ENCODE measurements at regions not wholly inside any gene's neighbourhood (a gene's known extent, or its start where the extent isn't known, plus 50 kb on each side); places are given as distances from the start of the nearest gene placed in this dataset.

- intact Hi-C loops (cut with DNase I), result no loop called here
- DNase-seq (ENCODE audit: low spot score), result no peak
Observed at GRCh38 chr16:54591816-54592246, 305.2 kb upstream of the IRX3 start.

GRCh38 chr16:54590836-54591235 is 304.2 kb upstream of the IRX3 start:
- intact Hi-C loops (cut with DNase I), result no loop called here
- DNase-seq (ENCODE audit: low spot score), result no peak

GRCh38 chr16:54589326-54589725 is 302.7 kb upstream of the IRX3 start:
- intact Hi-C loops (cut with DNase I), result no loop called here
- no peak for DNase-seq (ENCODE audit: low spot score)

GRCh38 chr16:54588026-54588425 is 301.4 kb upstream of the IRX3 start:
- DNase-seq (ENCODE audit: low spot score), result no peak
- intact Hi-C loops (cut with DNase I), result no loop called here

GRCh38 chr16:54587176-54587515 is 300.6 kb upstream of the IRX3 start:
- intact Hi-C loops (cut with DNase I), result no loop called here
- no peak for DNase-seq (ENCODE audit: low spot score)

- DNase-seq (ENCODE audit: low spot score), result no peak
- intact Hi-C loops (cut with DNase I), result no loop called here
Observed at GRCh38 chr16:54586474-54587175, 300.0 kb upstream of the IRX3 start.

GRCh38 chr16:54585998-54586340 is 299.4 kb upstream of the IRX3 start:
- DNase-seq (ENCODE audit: low spot score), result no peak
- intact Hi-C loops (cut with DNase I), result no loop called here

GRCh38 chr16:54585094-54585997 is 298.8 kb upstream of the IRX3 start:
- intact Hi-C loops (cut with DNase I), result no loop called here
- DNase-seq (ENCODE audit: low spot score), result no peak

- no peak for DNase-seq (ENCODE audit: low spot score)
- intact Hi-C loops (cut with DNase I), result no loop called here
Observed at GRCh38 chr16:54584121-54584520, 297.5 kb upstream of the IRX3 start.

- intact Hi-C loops (cut with DNase I), result no loop called here
- no peak for DNase-seq (ENCODE audit: low spot score)
Observed at GRCh38 chr16:54582631-54583250, 296.2 kb upstream of the IRX3 start.

- DNase-seq (ENCODE audit: low spot score), result no peak
- intact Hi-C loops (cut with DNase I), result no loop called here
Observed at GRCh38 chr16:54579106-54579728, 292.6 kb upstream of the IRX3 start.

- DNase-seq (ENCODE audit: low spot score), result no peak
- intact Hi-C loops (cut with DNase I), result no loop called here
Observed at GRCh38 chr16:54577651-54578128, 291.1 kb upstream of the IRX3 start.

- intact Hi-C loops (cut with DNase I), result no loop called here
- DNase-seq (ENCODE audit: low spot score), result no peak
Observed at GRCh38 chr16:54576785-54577184, 290.2 kb upstream of the IRX3 start.

- no peak for DNase-seq (ENCODE audit: low spot score)
- intact Hi-C loops (cut with DNase I), result no loop called here
Observed at GRCh38 chr16:54568906-54569807, 282.6 kb upstream of the IRX3 start.

- no peak for DNase-seq (ENCODE audit: low spot score)
- intact Hi-C loops (cut with DNase I), result no loop called here
Observed at GRCh38 chr16:54564841-54565240, 278.3 kb upstream of the IRX3 start.

- DNase-seq (ENCODE audit: low spot score), result no peak
- intact Hi-C loops (cut with DNase I), result no loop called here
Observed at GRCh38 chr16:54554581-54554980, 268.0 kb upstream of the IRX3 start.

GRCh38 chr16:54548281-54548680 is 261.7 kb upstream of the IRX3 start:
- DNase-seq (ENCODE audit: low spot score), result no peak
- intact Hi-C loops (cut with DNase I), result no loop called here

- intact Hi-C loops (cut with DNase I), result no loop called here
- DNase-seq (ENCODE audit: low spot score), result no peak
Observed at GRCh38 chr16:54547052-54547451, 260.5 kb upstream of the IRX3 start.

GRCh38 chr16:54546521-54546920 is 259.9 kb upstream of the IRX3 start:
- intact Hi-C loops (cut with DNase I), result no loop called here
- no peak for DNase-seq (ENCODE audit: low spot score)

Data from posterior vena cava (tissue), 2 donors.